ENCODE measurements at regions not wholly inside any gene's neighbourhood (a gene's known extent, or its start where the extent isn't known, plus 50 kb on each side); places are given as distances from the start of the nearest gene placed in this dataset.

DNA sequence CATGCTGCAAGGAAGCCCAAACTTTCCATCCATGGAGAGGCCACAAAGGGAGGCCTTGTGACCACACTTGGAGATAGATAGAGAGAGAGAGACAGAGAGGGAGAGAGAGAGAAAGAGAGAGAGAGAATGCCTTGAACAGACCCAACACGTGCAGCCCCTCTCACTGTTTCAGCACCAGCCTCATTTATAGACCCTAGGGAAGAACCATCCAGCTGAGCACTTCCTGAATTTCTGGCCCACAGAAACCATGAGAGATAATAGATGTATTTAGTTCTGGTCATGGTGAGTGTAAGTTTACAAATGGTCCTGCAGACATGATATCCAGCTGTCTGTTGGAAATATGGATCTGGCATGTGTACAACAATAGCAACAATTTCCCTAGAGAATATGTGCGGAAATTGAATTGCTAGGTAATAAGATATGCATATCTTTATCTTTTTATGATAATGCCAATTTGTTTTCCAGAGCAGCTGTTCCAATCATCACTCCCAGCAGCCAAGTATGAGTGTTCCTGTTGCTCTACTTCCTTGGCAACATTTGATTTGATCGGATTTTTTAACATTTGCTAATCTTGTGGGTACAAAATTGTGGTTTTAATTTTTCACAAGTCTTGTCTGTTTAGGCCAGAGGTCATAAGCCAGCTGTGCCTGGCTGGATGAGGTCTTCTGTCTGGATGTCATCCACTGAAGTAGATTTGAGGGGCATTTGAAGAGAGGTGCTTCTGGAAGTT is 217.3 kb upstream of the IL12B start:
- TF ChIP-seq POLR2AphosphoS5 (IDR thresholded peaks at IDR 0.05) (no peak), POLR2A (IDR thresholded peaks at IDR 0.05) (no peak)
- TF ChIP-seq, protein P1, sequence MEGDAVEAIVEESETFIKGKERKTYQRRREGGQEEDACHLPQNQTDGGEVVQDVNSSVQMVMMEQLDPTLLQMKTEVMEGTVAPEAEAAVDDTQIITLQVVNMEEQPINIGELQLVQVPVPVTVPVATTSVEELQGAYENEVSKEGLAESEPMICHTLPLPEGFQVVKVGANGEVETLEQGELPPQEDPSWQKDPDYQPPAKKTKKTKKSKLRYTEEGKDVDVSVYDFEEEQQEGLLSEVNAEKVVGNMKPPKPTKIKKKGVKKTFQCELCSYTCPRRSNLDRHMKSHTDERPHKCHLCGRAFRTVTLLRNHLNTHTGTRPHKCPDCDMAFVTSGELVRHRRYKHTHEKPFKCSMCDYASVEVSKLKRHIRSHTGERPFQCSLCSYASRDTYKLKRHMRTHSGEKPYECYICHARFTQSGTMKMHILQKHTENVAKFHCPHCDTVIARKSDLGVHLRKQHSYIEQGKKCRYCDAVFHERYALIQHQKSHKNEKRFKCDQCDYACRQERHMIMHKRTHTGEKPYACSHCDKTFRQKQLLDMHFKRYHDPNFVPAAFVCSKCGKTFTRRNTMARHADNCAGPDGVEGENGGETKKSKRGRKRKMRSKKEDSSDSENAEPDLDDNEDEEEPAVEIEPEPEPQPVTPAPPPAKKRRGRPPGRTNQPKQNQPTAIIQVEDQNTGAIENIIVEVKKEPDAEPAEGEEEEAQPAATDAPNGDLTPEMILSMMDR (IDR thresholded peaks at IDR 0.05) = no peak

All from gastroesophageal sphincter (tissue), 3 donors.